Hepatocyte (in vitro differentiated cells): ENCODE measurements at regions not wholly inside any gene's neighbourhood (a gene's known extent, or its start where the extent isn't known, plus 50 kb on each side); places are given as distances from the start of the nearest gene placed in this dataset.

Source experiments
- DNase-seq: peaks from one replicate; pipeline ENCODE4 v3.0.0-alpha.2; 2016; ENCODE audit warnings: low spot score
- H2AFZ ChIP-seq: fragments of 200-600 bp; sonication (generic); 2 replicates; pipeline ENCODE4 v1.6.0; 2016; ENCODE audit warnings: antibody characterized with exemption, mild to moderate bottlenecking
- H3K27ac ChIP-seq: fragments of 200-600 bp; sonication (generic); 2 replicates; pipeline ENCODE4 v1.5.1; 2016; ENCODE audit warnings: mild to moderate bottlenecking
- H3K27me3 ChIP-seq: fragments of 200-600 bp; sonication (generic); 2 replicates; pipeline ENCODE4 v1.6.1; 2016
- H3K36me3 ChIP-seq: fragments of 200-600 bp; sonication (generic); replicated peaks from 2 replicates; pipeline ENCODE4 v1.5.1; 2016; ENCODE audit warnings: low read depth; ENCODE audit not compliant: insufficient read depth
- H3K4me1 ChIP-seq: fragments of 200-600 bp; sonication (generic); 2 replicates; pipeline ENCODE4 v1.5.1; 2016; ENCODE audit warnings: mild to moderate bottlenecking, moderate library complexity; ENCODE audit not compliant: insufficient read depth
- H3K4me2 ChIP-seq: fragments of 200-600 bp; sonication (generic); 2 replicates; pipeline ENCODE4 v1.6.0; 2016
- H3K4me3 ChIP-seq: fragments of 200-600 bp; sonication (generic); 2 replicates; pipeline ENCODE4 v1.5.1; 2016; ENCODE audit warnings: mild to moderate bottlenecking
- H3K79me2 ChIP-seq: fragments of 200-600 bp; sonication (generic); 2 replicates; pipeline ENCODE4 v1.6.0; 2017; ENCODE audit warnings: mild to moderate bottlenecking
- H3K9me2 ChIP-seq: fragments of 200-600 bp; sonication (generic); replicated peaks from 2 replicates; pipeline ENCODE4 v1.6.0; 2017; ENCODE audit warnings: mild to moderate bottlenecking; ENCODE audit not compliant: insufficient read depth
- H3K9me3 ChIP-seq: fragments of 200-600 bp; sonication (generic); 2 replicates; pipeline ENCODE4 v1.5.1; 2016; ENCODE audit warnings: low read depth, mild to moderate bottlenecking
- H4K20me1 ChIP-seq: fragments of 200-600 bp; sonication (generic); 2 replicates; pipeline ENCODE4 v1.6.0; 2016; ENCODE audit warnings: mild to moderate bottlenecking; ENCODE audit not compliant: insufficient read depth, poor library complexity, severe bottlenecking
- CTCF ChIP-seq: fragments of 200-600 bp; sonication (generic); IDR thresholded peaks from 2 replicates; pipeline ENCODE4 v1.5.1; 2016; ENCODE audit warnings: antibody characterized with exemption, mild to moderate bottlenecking; ENCODE audit not compliant: poor library complexity
- EZH2 ChIP-seq: fragments of 200-600 bp; sonication (generic); IDR thresholded peaks from 2 replicates; pipeline ENCODE4 v1.6.1; 2016; ENCODE audit warnings: antibody characterized with exemption, mild to moderate bottlenecking, borderline replicate concordance
- EZH2phosphoT487 ChIP-seq: fragments of 200-600 bp; sonication (generic); IDR thresholded peaks from one replicate; pipeline ENCODE4 v1.6.1; 2018; ENCODE audit warnings: antibody characterized with exemption, mild to moderate bottlenecking, low read depth, moderate library complexity; ENCODE audit not compliant: unreplicated experiment, severe bottlenecking
- WGBS: methylation state at CpG from one replicate; pipeline ENCODE4 v1.1.6; 2016; ENCODE audit warnings: low lambda C conversion rate; ENCODE audit errors: missing lambda C conversion rate; 5-methylcytosine and 5-hydroxymethylcytosine counted together

GRCh38 chr10:118537623-118538022, 57.8 kb downstream of the PRLHR start:
- no peaks in the 10 kb centered on the region for H4K20me1 ChIP-seq
- no peak overlapping the region for H3K4me2 ChIP-seq
- no peak overlapping the region for H3K4me3 ChIP-seq
- no peaks in the 10 kb centered on the region for H3K9me2 ChIP-seq
- H3K79me2 ChIP-seq = no peaks in the 10 kb centered on the region
- no peak overlapping the region for H3K27ac ChIP-seq
- no peaks in the 10 kb centered on the region for H3K4me1 ChIP-seq
- TF ChIP-seq EZH2phosphoT487 (no peak), CTCF (no peak), EZH2 (no peak)
- DNase-seq = no peak
- H3K36me3 ChIP-seq = no peaks in the 10 kb centered on the region
- 86% methylated on average over 1 of the region's 1 CpG for WGBS
- peaks cover 14% of the 10 kb centered on the region for H3K27me3 ChIP-seq
- H3K9me3 ChIP-seq = no peaks in the 10 kb centered on the region
- H2AFZ ChIP-seq = no peak overlapping the region

GRCh38 chr10:118534136-118534535, 61.3 kb downstream of the PRLHR start:
- DNase-seq = no peak
- no peaks in the 10 kb centered on the region for H3K4me1 ChIP-seq
- no peaks in the 10 kb centered on the region for H3K9me3 ChIP-seq
- no peaks in the 10 kb centered on the region for H3K27me3 ChIP-seq
- H3K36me3 ChIP-seq = no peaks in the 10 kb centered on the region
- H3K9me2 ChIP-seq = no peaks in the 10 kb centered on the region
- no peak overlapping the region for H3K4me3 ChIP-seq
- H3K4me2 ChIP-seq = no peak overlapping the region
- H3K27ac ChIP-seq = no peak overlapping the region
- 91% methylated on average over 3 of the region's 3 CpGs for WGBS
- TF ChIP-seq EZH2phosphoT487 (no peak), CTCF (no peak), EZH2 (no peak)
- no peaks in the 10 kb centered on the region for H3K79me2 ChIP-seq
- no peak overlapping the region for H2AFZ ChIP-seq
- H4K20me1 ChIP-seq = no peaks in the 10 kb centered on the region

GRCh38 chr10:118531105-118531852, 64.2 kb downstream of the PRLHR start:
- Histone ChIP-seq H3K36me3 (no peaks in the 10 kb centered on the region), H3K9me3 (no peaks in the 10 kb centered on the region), H3K27ac (no peak overlapping the region), H4K20me1 (no peaks in the 10 kb centered on the region), H3K79me2 (no peaks in the 10 kb centered on the region), H3K27me3 (no peaks in the 10 kb centered on the region), H2AFZ (no peak overlapping the region), H3K9me2 (no peaks in the 10 kb centered on the region), H3K4me3 (no peak overlapping the region), H3K4me2 (no peak overlapping the region), H3K4me1 (no peaks in the 10 kb centered on the region)
- DNase-seq = no peak
- 88% methylated on average over 12 of the region's 12 CpGs for WGBS
- TF ChIP-seq CTCF = no peak

- H3K9me3 ChIP-seq = no peaks in the 10 kb centered on the region
- no peaks in the 10 kb centered on the region for H3K4me1 ChIP-seq
- H2AFZ ChIP-seq = no peak overlapping the region
- H3K79me2 ChIP-seq = no peaks in the 10 kb centered on the region
- H3K36me3 ChIP-seq = no peaks in the 10 kb centered on the region
- H3K4me2 ChIP-seq = no peak overlapping the region
- TF ChIP-seq CTCF (no peak), EZH2phosphoT487 (no peak), EZH2 (no peak)
- 84% methylated on average over 6 of the region's 6 CpGs for WGBS
- H3K27ac ChIP-seq = no peak overlapping the region
- DNase-seq = no peak
- H3K27me3 ChIP-seq = no peaks in the 10 kb centered on the region
- H4K20me1 ChIP-seq = no peaks in the 10 kb centered on the region
- no peaks in the 10 kb centered on the region for H3K9me2 ChIP-seq
- no peak overlapping the region for H3K4me3 ChIP-seq
Observed at GRCh38 chr10:118528426-118528825, 67.0 kb downstream of the PRLHR start.
